CD14-positive monocyte (primary cell): ENCODE measurements at regions not wholly inside any gene's neighbourhood (a gene's known extent, or its start where the extent isn't known, plus 50 kb on each side); places are given as distances from the start of the nearest gene placed in this dataset.

Source experiments
- DNase-seq, 3 donors: peaks; one replicate each; pipeline ENCODE4 v3.0.0-alpha.2; 2011 to 2022
- H2AFZ ChIP-seq: 2 replicates; pipeline ENCODE4 v1.6.0; 2012; ENCODE audit warnings: mild to moderate bottlenecking, low read depth, low read length, inconsistent platforms; ENCODE audit not compliant: insufficient read depth, poor library complexity, severe bottlenecking
- H3K27ac ChIP-seq, 2 donors: 1 replicate in 1 of 2; 2 replicates in 1 of 2; pipeline ENCODE4 v1.5.1; 2012 to 2013; ENCODE audit warnings: low read length in 2 of 2, control low read depth in 1 of 2, inconsistent platforms in 1 of 2, low read depth in 1 of 2, mild to moderate bottlenecking in 1 of 2
- H3K27me3 ChIP-seq, 2 donors: one replicate each; pipeline versions ENCODE4 v1.6.0 to v1.6.1; 2011 to 2013; ENCODE audit warnings: low read length in 2 of 2; ENCODE audit not compliant: control insufficient read depth in 2 of 2, insufficient read depth in 2 of 2
- H3K36me3 ChIP-seq, 2 donors: replicated peaks in 1 of 2; 1 replicate in 1 of 2; 2 replicates in 1 of 2; pipeline versions ENCODE4 v1.5.1 to v1.6.1; 2012 to 2013; ENCODE audit warnings: low read length in 2 of 2, control low read depth in 1 of 2, inconsistent platforms in 1 of 2, mild to moderate bottlenecking in 1 of 2; ENCODE audit not compliant: insufficient read depth in 2 of 2, control insufficient read depth in 1 of 2
- H3K4me1 ChIP-seq, 2 donors: 1 replicate in 1 of 2; 2 replicates in 1 of 2; pipeline versions ENCODE4 v1.5.1 to v1.6.1; 2012 to 2013; ENCODE audit warnings: low read length in 2 of 2, control low read depth in 1 of 2, inconsistent platforms in 1 of 2, mild to moderate bottlenecking in 1 of 2, moderate library complexity in 1 of 2; ENCODE audit not compliant: insufficient read depth in 2 of 2, control insufficient read depth in 1 of 2
- H3K4me2 ChIP-seq: replicated peaks from 2 replicates; pipeline ENCODE3; 2012; ENCODE audit warnings: low read length, moderate library complexity, mild to moderate bottlenecking; ENCODE audit not compliant: poor library complexity, severe bottlenecking; ENCODE audit errors: extremely low read depth
- H3K4me3 ChIP-seq, 3 experiments: fragments of 200-600 bp in 1 of 3; sonication (generic) in 1 of 3; replicated peaks in 1 of 3; 1 replicate in 2 of 3; 2 replicates in 1 of 3; pipeline ENCODE4 v1.5.1; 2011 to 2013; ENCODE audit warnings: low read length in 3 of 3, mild to moderate bottlenecking in 3 of 3, control low read depth in 2 of 3, low read depth in 2 of 3, inconsistent platforms in 1 of 3, moderate library complexity in 1 of 3
- H3K79me2 ChIP-seq: 2 replicates; pipeline ENCODE4 v1.6.0; 2012; ENCODE audit warnings: mild to moderate bottlenecking, control low read depth, inconsistent platforms, low read length, moderate library complexity; ENCODE audit not compliant: insufficient read depth
- H3K9ac ChIP-seq: 2 replicates; pipeline ENCODE4 v1.6.0; 2017; ENCODE audit warnings: low read length, mild to moderate bottlenecking; ENCODE audit not compliant: insufficient read depth, poor library complexity, severe bottlenecking
- H3K9me3 ChIP-seq, 2 donors: replicated peaks in 1 of 2; 1 replicate in 1 of 2; 2 replicates in 1 of 2; pipeline versions ENCODE4 v1.5.1 to v1.6.1; 2012 to 2013; ENCODE audit warnings: low read length in 2 of 2, control low read depth in 1 of 2; ENCODE audit not compliant: control insufficient read depth in 1 of 2, insufficient read depth in 1 of 2
- H4K20me1 ChIP-seq: 2 replicates; pipeline ENCODE4 v1.6.0; 2012; ENCODE audit warnings: mild to moderate bottlenecking, low read length, control low read depth, moderate library complexity; ENCODE audit not compliant: insufficient read depth
- H3K27ac Mint-ChIP-seq, 7 donors: one replicate each; pipeline ENCODE4 v1.8.0; 2020; ENCODE audit warnings: mild to moderate bottlenecking in 7 of 7, mixed read lengths in 7 of 7, moderate library complexity in 6 of 7, inconsistent platforms in 2 of 7
- H3K27me3 Mint-ChIP-seq, 3 donors: one replicate each; pipeline ENCODE4 v1.8.0; 2021 to 2022; ENCODE audit warnings: low read depth in 3 of 3, mild to moderate bottlenecking in 3 of 3, mixed read lengths in 3 of 3, moderate library complexity in 3 of 3, inconsistent platforms in 1 of 3
- H3K36me3 Mint-ChIP-seq, 2 donors: one replicate each; pipeline ENCODE4 v1.8.0; 2020; ENCODE audit warnings: mixed read lengths in 2 of 2, inconsistent platforms in 1 of 2, mild to moderate bottlenecking in 1 of 2
- H3K4me1 Mint-ChIP-seq: one replicate; pipeline ENCODE4 v1.8.0; 2020; ENCODE audit warnings: mild to moderate bottlenecking, mixed read lengths
- H3K4me3 Mint-ChIP-seq, 2 donors: one replicate each; pipeline ENCODE4 v1.8.0; 2020; ENCODE audit warnings: mild to moderate bottlenecking in 2 of 2, mixed read lengths in 2 of 2, moderate library complexity in 1 of 2
- H3K9me3 Mint-ChIP-seq, 7 donors: one replicate each; pipeline ENCODE4 v1.8.0; 2020 to 2022; ENCODE audit warnings: mixed read lengths in 7 of 7, mild to moderate bottlenecking in 6 of 7, moderate library complexity in 6 of 7, inconsistent platforms in 2 of 7
- CTCF ChIP-seq: fragments of 200-600 bp; IDR thresholded peaks from one replicate; pipeline ENCODE4 v1.8.0; 2022; ENCODE audit warnings: antibody characterized with exemption, mild to moderate bottlenecking
- WGBS: methylation state at CpG from one replicate; pipeline ENCODE4 v1.1.5; 2013; ENCODE audit warnings: missing lambda C conversion rate; ENCODE audit not compliant: insufficient coverage; 5-methylcytosine and 5-hydroxymethylcytosine counted together
- intact Hi-C, 2 donors: fragments of 100-400 bp; cut with micrococcal nuclease; formaldehyde crosslinking; loops; one replicate each; pipeline versions ENCODE4 v1.15.0 to v1.15.1; 2023

- no peak for TF ChIP-seq CTCF
- no peaks in the 10 kb centered on the region for H3K27me3 Mint-ChIP-seq
- H3K4me1 ChIP-seq, result no peaks in the 10 kb centered on the region
- no peaks in the 10 kb centered on the region for H3K79me2 ChIP-seq
- H3K9me3 ChIP-seq, result no peaks in the 10 kb centered on the region
- WGBS, result no CpG with 5 or more reads among the region's 2 CpGs
- H3K27ac ChIP-seq, result no peak overlapping the region
- H3K27me3 ChIP-seq, result no peaks in the 10 kb centered on the region
- H3K36me3 ChIP-seq, result no peaks in the 10 kb centered on the region
- H3K4me1 Mint-ChIP-seq, result no peaks in the 10 kb centered on the region
- peaks cover 0 to 4% (median 0%) of the 10 kb centered on the region in 7 donors for H3K9me3 Mint-ChIP-seq
- H3K9ac ChIP-seq, result no peak overlapping the region
- H3K4me3 ChIP-seq, result no peak overlapping the region
- H3K4me2 ChIP-seq, result no peak overlapping the region
- H4K20me1 ChIP-seq, result no peaks in the 10 kb centered on the region
- no peak overlapping the region for H3K4me3 Mint-ChIP-seq
- no peak overlapping the region for H3K27ac Mint-ChIP-seq
- H3K36me3 Mint-ChIP-seq, result no peaks in the 10 kb centered on the region
- intact Hi-C loops, result no loop called here
- no peak for DNase-seq
- H2AFZ ChIP-seq, result no peak overlapping the region
Measured at GRCh38 chr14:29990993-29991392, 63.3 kb upstream of the PRKD1 start.

GRCh38 chr14:29993143-29993542, 65.5 kb upstream of the PRKD1 start:
- Histone ChIP-seq H3K36me3 (no peaks in the 10 kb centered on the region), H3K9ac (no peak overlapping the region), H3K27ac (no peak overlapping the region), H3K4me3 (no peak overlapping the region), H2AFZ (no peak overlapping the region), H3K4me2 (no peak overlapping the region), H3K9me3 (no peaks in the 10 kb centered on the region), H3K27me3 (no peaks in the 10 kb centered on the region), H4K20me1 (no peaks in the 10 kb centered on the region), H3K79me2 (no peaks in the 10 kb centered on the region), H3K4me1 (no peaks in the 10 kb centered on the region)
- H3K36me3 Mint-ChIP-seq, result no peaks in the 10 kb centered on the region
- WGBS, result 100% methylated on average over 1 of the region's 2 CpGs
- TF ChIP-seq CTCF, result no peak
- H3K27ac Mint-ChIP-seq, result peak overlapping the region in 1 of 7 donors; percentile 77
- no peaks in the 10 kb centered on the region for H3K27me3 Mint-ChIP-seq
- H3K4me1 Mint-ChIP-seq, result no peaks in the 10 kb centered on the region
- intact Hi-C loops, result no loop called here
- no peak overlapping the region for H3K4me3 Mint-ChIP-seq
- DNase-seq, result no peak
- peaks cover 0 to 4% (median 0%) of the 10 kb centered on the region in 7 donors for H3K9me3 Mint-ChIP-seq
